HepG2 (cell line): ENCODE measurements at regions not wholly inside any gene's neighbourhood (a gene's known extent, or its start where the extent isn't known, plus 50 kb on each side); places are given as distances from the start of the nearest gene placed in this dataset.

Experiments
- ATAC-seq: fragments of 200-7000 bp; cut with Tn5 transposase; 3 replicates; pipeline ENCODE4 v1.9.1; 2020; ENCODE audit warnings: mild to moderate bottlenecking, moderate library complexity
- BruUV-seq: library from RNA; stranded (reverse); fragments of 400-500 nt; replicated peaks from 2 replicates; lab custom pipeline; 2021; lab: Mats Ljungman, UMichigan
- CTCF ChIA-PET: fragments of 300-600 bp; formaldehyde crosslinking; extraction: SDS; loops from one replicate; lab custom pipeline; 2021; ENCODE audit warnings: low total read pairs, inconsistent platforms, low intra/inter-chr PET ratio; lab: Yijun Ruan, JAX
- POLR2A ChIA-PET: fragments of 350-600 bp; sonication (Branson Sonifier 250); formaldehyde crosslinking; loops from one replicate; lab custom pipeline; 2020; ENCODE audit warnings: antibody characterized with exemption, inconsistent platforms; lab: Yijun Ruan, JAX
- DNase-seq: peaks from one replicate; pipeline ENCODE4 v3.0.0-alpha.2; 2015; ENCODE audit warnings: low spot score
- FAIRE-seq: peaks from 3 replicates; lab custom pipeline; 2011; peaks lifted over from hg19 to GRCh38; lab: Jason Lieb, UNC
- H2AFZ ChIP-seq: one replicate; pipeline ENCODE4 v1.6.1; 2011; ENCODE audit warnings: low read length, inconsistent platforms
- H3K27ac ChIP-seq: fragments of 300-600 bp; 3 replicates; pipeline ENCODE4 v1.8.0; 2011; ENCODE audit warnings: mixed run types, mild to moderate bottlenecking, mixed read lengths, low read length, inconsistent platforms; ENCODE audit not compliant: insufficient read depth; ENCODE audit errors: extremely low read length
- H3K27me3 ChIP-seq, 2 experiments: fragments of 200-600 bp in 1 of 2; 2 replicates in 1 of 2; 3 replicates in 1 of 2; pipeline versions ENCODE4 v1.6.0 to v1.8.0; 2011; ENCODE audit warnings: low read length in 2 of 2, mild to moderate bottlenecking in 2 of 2, moderate library complexity in 2 of 2, inconsistent platforms in 1 of 2; ENCODE audit not compliant: insufficient read depth in 2 of 2, control insufficient read depth in 1 of 2
- H3K36me3 ChIP-seq, 2 experiments: fragments of 200-600 bp in 1 of 2; replicated peaks in 1 of 2; 2 replicates in 1 of 2; 3 replicates in 1 of 2; pipeline versions ENCODE4 v1.5.1 to v1.8.0; 2011; ENCODE audit warnings: low read length in 2 of 2, inconsistent platforms in 1 of 2; ENCODE audit not compliant: insufficient read depth in 2 of 2, control insufficient read depth in 1 of 2
- H3K4me1 ChIP-seq: 2 replicates; pipeline ENCODE4 v1.5.1; 2012; ENCODE audit warnings: low read length, inconsistent platforms; ENCODE audit not compliant: insufficient read depth
- H3K4me2 ChIP-seq: 2 replicates; pipeline ENCODE4 v1.6.0; 2011; ENCODE audit warnings: low read depth, low read length, inconsistent platforms
- H3K4me3 ChIP-seq, 3 experiments: fragments of 200-600 bp in 1 of 3; sonication (generic), shearing (Covaris generic) in 1 of 3; replicated peaks in 1 of 3; 2 replicates each; pipeline ENCODE4 v1.5.1; 2011 to 2016; ENCODE audit warnings: low read length in 3 of 3, inconsistent platforms in 2 of 3, low read depth in 2 of 3, mild to moderate bottlenecking in 2 of 3, control low read depth in 1 of 3, mixed read lengths in 1 of 3; ENCODE audit not compliant: insufficient read depth in 1 of 3
- H3K79me2 ChIP-seq: one replicate; pipeline ENCODE4 v1.6.1; 2011; ENCODE audit warnings: low read length, inconsistent platforms; ENCODE audit not compliant: insufficient read depth
- H3K9ac ChIP-seq: 2 replicates; pipeline ENCODE4 v1.6.0; 2011; ENCODE audit warnings: mild to moderate bottlenecking, low read depth, low read length, inconsistent platforms; ENCODE audit not compliant: insufficient read depth
- H3K9me3 ChIP-seq: 2 replicates; pipeline ENCODE4 v1.5.1; 2012; ENCODE audit warnings: mild to moderate bottlenecking, low read length
- H4K20me1 ChIP-seq: 2 replicates; pipeline ENCODE4 v1.6.0; 2011; ENCODE audit warnings: inconsistent platforms, mild to moderate bottlenecking, low read length, moderate library complexity; ENCODE audit not compliant: insufficient read depth
- ADNP ChIP-seq: sonication (generic); formaldehyde crosslinking; IDR thresholded peaks from 2 replicates; pipeline ENCODE4 v1.4.0; 2020; ENCODE audit warnings: missing genetic modification reagents
- ATM ChIP-seq: fragments of 450-650 bp; IDR thresholded peaks from 2 replicates; pipeline ENCODE4 v1.7.1; 2017; ENCODE audit warnings: mild to moderate bottlenecking, borderline replicate concordance
- BHLHE40 ChIP-seq: IDR thresholded peaks from 2 replicates; pipeline ENCODE4 v1.6.1; 2011; ENCODE audit warnings: low read length, improper control_type of control experiment
- CSRNP2 ChIP-seq: sonication (generic); formaldehyde crosslinking; conservative IDR thresholded peaks from 2 replicates; pipeline ENCODE4 v1.8.0; 2022; ENCODE audit warnings: low read depth, missing genetic modification reagents
- ETV6 ChIP-seq: sonication (generic); formaldehyde crosslinking; conservative IDR thresholded peaks from 2 replicates; pipeline ENCODE4 v1.4.0; 2020; ENCODE audit warnings: missing genetic modification reagents
- KLF11 ChIP-seq: IDR thresholded peaks from 2 replicates; pipeline ENCODE4 v1.6.1; 2016; ENCODE audit warnings: missing compliant biosample characterization
- NFYC ChIP-seq: IDR thresholded peaks from 2 replicates; pipeline ENCODE4 v1.6.1; 2016; ENCODE audit warnings: missing genetic modification reagents, missing compliant biosample characterization
- RARA ChIP-seq: IDR thresholded peaks from 2 replicates; pipeline ENCODE4 v1.6.1; 2016; ENCODE audit warnings: missing genetic modification reagents, missing compliant biosample characterization
- SMYD3 ChIP-seq: sonication (generic); formaldehyde crosslinking; IDR thresholded peaks from 2 replicates; pipeline ENCODE4 v1.8.1; 2023; ENCODE audit warnings: mild to moderate bottlenecking, missing genetic modification reagents
- TFDP2 ChIP-seq: sonication (generic); formaldehyde crosslinking; IDR thresholded peaks from 2 replicates; pipeline ENCODE4 v1.4.0; 2020; ENCODE audit warnings: missing genetic modification reagents
- THAP11 ChIP-seq: IDR thresholded peaks from 2 replicates; pipeline ENCODE4 v1.6.1; 2016; ENCODE audit warnings: missing biosample characterization, missing genetic modification reagents
- TSC22D2 ChIP-seq: sonication (generic); formaldehyde crosslinking; IDR thresholded peaks from 2 replicates; pipeline ENCODE4 v1.5.1; 2020; ENCODE audit warnings: missing genetic modification reagents, mild to moderate bottlenecking, borderline replicate concordance
- ZFP41 ChIP-seq: sonication (generic); formaldehyde crosslinking; IDR thresholded peaks from 2 replicates; pipeline ENCODE4 v1.4.0; 2020; ENCODE audit warnings: mild to moderate bottlenecking, missing genetic modification reagents, borderline replicate concordance
- ZNF282 ChIP-seq: fragments of 450-650 bp; IDR thresholded peaks from 2 replicates; pipeline ENCODE4 v1.6.1; 2018; ENCODE audit not compliant: partially characterized antibody
- ZNF510 ChIP-seq: sonication (generic); formaldehyde crosslinking; IDR thresholded peaks from 2 replicates; pipeline ENCODE4 v1.4.0; 2020; ENCODE audit warnings: low read depth, mild to moderate bottlenecking, missing genetic modification reagents
- in situ Hi-C: cut with HindIII; loops from 2 replicates; pipeline ENCODE4 v1.10.0; 2017; ENCODE audit warnings: low pct_unique_long_range_greater_than_20kb; ENCODE audit not compliant: extremely low pct_ligation_motif_present
- intact Hi-C: fragments of 100-400 bp; cut with micrococcal nuclease; formaldehyde crosslinking; loops from one replicate; pipeline ENCODE4 v1.10.0; 2022; ENCODE audit not compliant: unreplicated experiment
- TF ChIP-seq, protein P1 (sequence below): sonication (generic); formaldehyde crosslinking; IDR thresholded peaks from 2 replicates; pipeline ENCODE4 v1.4.0; 2020; ENCODE audit warnings: missing genetic modification reagents, borderline replicate concordance
- TF ChIP-seq, protein P2 (sequence below): sonication (generic); formaldehyde crosslinking; IDR thresholded peaks from 2 replicates; pipeline ENCODE4 v1.8.1; 2022; ENCODE audit warnings: low read depth, mild to moderate bottlenecking, missing genetic modification reagents

- no peak overlapping the region for H3K27ac ChIP-seq
- BruUV-seq: no TSS peak
- CTCF ChIA-PET: no interaction called here
Measured at GRCh38 chr14:26833621-26834176, 235.9 kb upstream of the NOVA1 start.

More at GRCh38 chr14:26833621-26834176, 235.9 kb upstream of the NOVA1 start:
- TF ChIP-seq ETV6 (CRISPR knock-in tag) (no peak), KLF11 (CRISPR knock-in tag) (no peak), THAP11 (no peak), ZFP41 (no peak), TFDP2 (CRISPR knock-in tag) (no peak), ADNP (no peak), RARA (CRISPR knock-in tag) (no peak), SMYD3 (CRISPR knock-in tag) (no peak), TSC22D2 (CRISPR knock-in tag) (no peak), CSRNP2 (no peak), NFYC (CRISPR knock-in tag) (no peak), ZNF282 (no peak), ATM (no peak), ZNF510 (CRISPR knock-in tag) (no peak), BHLHE40 (no peak)
- TF ChIP-seq, protein P1, sequence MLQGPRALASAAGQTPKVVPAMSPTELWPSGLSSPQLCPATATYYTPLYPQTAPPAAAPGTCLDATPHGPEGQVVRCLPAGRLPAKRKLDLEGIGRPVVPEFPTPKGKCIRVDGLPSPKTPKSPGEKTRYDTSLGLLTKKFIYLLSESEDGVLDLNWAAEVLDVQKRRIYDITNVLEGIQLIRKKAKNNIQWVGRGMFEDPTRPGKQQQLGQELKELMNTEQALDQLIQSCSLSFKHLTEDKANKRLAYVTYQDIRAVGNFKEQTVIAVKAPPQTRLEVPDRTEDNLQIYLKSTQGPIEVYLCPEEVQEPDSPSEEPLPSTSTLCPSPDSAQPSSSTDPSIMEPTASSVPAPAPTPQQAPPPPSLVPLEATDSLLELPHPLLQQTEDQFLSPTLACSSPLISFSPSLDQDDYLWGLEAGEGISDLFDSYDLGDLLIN (CRISPR knock-in tag): no peak
- TF ChIP-seq, protein P2, sequence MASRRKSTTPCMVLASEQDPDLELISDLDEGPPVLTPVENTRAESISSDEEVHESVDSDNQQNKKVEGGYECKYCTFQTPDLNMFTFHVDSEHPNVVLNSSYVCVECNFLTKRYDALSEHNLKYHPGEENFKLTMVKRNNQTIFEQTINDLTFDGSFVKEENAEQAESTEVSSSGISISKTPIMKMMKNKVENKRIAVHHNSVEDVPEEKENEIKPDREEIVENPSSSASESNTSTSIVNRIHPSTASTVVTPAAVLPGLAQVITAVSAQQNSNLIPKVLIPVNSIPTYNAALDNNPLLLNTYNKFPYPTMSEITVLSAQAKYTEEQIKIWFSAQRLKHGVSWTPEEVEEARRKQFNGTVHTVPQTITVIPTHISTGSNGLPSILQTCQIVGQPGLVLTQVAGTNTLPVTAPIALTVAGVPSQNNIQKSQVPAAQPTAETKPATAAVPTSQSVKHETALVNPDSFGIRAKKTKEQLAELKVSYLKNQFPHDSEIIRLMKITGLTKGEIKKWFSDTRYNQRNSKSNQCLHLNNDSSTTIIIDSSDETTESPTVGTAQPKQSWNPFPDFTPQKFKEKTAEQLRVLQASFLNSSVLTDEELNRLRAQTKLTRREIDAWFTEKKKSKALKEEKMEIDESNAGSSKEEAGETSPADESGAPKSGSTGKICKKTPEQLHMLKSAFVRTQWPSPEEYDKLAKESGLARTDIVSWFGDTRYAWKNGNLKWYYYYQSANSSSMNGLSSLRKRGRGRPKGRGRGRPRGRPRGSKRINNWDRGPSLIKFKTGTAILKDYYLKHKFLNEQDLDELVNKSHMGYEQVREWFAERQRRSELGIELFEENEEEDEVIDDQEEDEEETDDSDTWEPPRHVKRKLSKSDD (CRISPR knock-in tag): no peak
- intact Hi-C loops (no loop called here), in situ Hi-C loops (no loop called here)
- Histone ChIP-seq H3K4me1 (no peaks in the 10 kb centered on the region), H3K4me2 (no peak overlapping the region), H4K20me1 (no peaks in the 10 kb centered on the region), H2AFZ (no peak overlapping the region), H3K79me2 (no peaks in the 10 kb centered on the region), H3K27me3 (no peaks in the 10 kb centered on the region), H3K4me3 (no peak overlapping the region), H3K36me3 (no peaks in the 10 kb centered on the region), H3K9me3 (peaks cover 88% of the 10 kb centered on the region), H3K9ac (no peak overlapping the region)
- POLR2A ChIA-PET: no interaction called here
- DNase-seq: no peak
- no peak for ATAC-seq
- FAIRE-seq: no peak
